ENCODE measurements at regions not wholly inside any gene's neighbourhood (a gene's known extent, or its start where the extent isn't known, plus 50 kb on each side); places are given as distances from the start of the nearest gene placed in this dataset.
"Not testable (repeated sequence)": the region's sequence is repeated elsewhere in the genome, so short reads cannot be mapped to it uniquely, and the experiment has no call there.

DNA sequence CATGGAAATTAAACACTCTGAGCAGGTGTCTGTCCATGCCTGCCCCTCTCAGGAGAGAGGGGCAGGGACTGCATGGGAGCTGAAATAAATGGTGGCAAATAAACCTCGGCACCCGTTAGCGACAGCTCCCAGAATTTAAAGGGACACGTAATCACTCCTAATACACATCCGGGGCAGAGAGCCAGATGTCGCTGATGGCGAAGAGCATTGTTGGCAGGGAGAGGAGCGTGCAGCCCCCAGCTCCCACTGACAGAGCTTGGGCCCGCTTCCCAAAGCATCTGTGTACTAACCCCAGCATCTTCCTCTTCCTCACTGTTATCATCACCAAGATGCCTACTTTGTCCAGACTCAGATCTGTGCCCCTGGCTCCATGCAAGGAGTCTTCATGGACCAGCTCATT, 85.8 kb downstream of the IRX5 start:
- DNase-seq (ENCODE audit: low spot score), result no peak

DNA sequence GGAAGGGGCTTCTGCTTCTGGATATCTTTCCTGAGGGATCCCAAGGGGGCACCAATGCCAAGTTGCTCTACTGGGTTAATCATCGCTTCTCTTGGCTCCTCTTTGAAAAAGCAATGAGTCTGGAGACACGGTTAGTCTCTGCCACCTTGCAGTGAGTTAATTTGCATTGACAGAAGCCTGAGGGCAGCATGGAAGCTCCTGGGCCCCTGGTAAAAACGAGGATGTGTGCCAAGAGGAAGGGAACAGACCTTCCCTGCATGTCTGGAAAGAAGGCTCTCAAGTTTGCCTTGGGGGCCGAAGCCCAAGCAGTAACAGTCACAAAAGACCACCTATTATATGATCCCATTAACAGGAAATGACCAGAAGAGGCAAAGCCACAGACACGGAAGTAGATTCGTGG, 86.7 kb downstream of the IRX5 start:
- no peak for DNase-seq (ENCODE audit: low spot score)

DNA sequence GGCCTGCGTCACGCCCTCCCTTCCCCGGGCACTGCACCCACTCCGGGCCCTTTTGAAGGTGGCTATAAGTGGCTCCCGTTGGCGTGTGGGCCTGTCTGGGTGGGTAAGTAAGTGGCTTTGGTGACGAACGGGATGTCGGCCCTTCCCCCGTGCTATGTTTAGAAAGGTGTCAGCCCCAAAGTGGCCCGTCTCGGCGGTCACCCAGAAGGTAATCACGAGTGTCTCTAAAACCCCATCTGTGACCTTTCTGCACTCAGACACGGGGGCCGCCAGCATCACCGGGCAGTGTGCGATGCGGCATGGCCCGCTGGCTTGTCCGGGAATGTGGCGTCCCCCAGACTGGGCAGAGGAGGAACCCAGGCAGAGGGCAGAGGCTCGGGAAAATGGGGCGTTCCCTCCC, 88.2 kb downstream of the IRX5 start:
- DNase-seq (ENCODE audit: low spot score), result no peak

DNA sequence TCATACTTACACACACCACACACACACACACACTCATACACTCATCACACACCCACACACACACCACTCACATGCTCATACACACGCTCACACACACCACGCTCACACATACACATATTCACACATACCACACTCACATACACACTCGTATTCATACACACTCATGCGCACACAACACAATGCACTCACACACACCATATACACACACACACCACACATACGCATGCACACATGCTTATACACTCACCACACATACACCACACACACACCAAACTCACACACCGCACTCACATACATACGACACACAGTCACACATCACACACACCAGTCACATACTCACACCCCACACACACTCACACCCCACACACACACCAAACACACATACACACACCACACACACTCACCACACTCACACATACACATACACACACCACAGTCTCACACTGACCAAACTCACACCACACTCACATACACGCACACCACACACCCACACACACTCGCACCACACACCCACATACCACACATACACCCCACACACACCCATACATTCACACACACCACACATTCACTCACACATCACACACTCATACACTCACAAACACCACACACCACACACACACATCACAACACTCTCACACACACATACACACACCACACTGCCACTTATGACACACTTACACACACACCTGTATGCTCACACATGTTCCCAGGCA, 88.9 kb downstream of the IRX5 start:
- DNase-seq (ENCODE audit: low spot score), result no peak

DNA sequence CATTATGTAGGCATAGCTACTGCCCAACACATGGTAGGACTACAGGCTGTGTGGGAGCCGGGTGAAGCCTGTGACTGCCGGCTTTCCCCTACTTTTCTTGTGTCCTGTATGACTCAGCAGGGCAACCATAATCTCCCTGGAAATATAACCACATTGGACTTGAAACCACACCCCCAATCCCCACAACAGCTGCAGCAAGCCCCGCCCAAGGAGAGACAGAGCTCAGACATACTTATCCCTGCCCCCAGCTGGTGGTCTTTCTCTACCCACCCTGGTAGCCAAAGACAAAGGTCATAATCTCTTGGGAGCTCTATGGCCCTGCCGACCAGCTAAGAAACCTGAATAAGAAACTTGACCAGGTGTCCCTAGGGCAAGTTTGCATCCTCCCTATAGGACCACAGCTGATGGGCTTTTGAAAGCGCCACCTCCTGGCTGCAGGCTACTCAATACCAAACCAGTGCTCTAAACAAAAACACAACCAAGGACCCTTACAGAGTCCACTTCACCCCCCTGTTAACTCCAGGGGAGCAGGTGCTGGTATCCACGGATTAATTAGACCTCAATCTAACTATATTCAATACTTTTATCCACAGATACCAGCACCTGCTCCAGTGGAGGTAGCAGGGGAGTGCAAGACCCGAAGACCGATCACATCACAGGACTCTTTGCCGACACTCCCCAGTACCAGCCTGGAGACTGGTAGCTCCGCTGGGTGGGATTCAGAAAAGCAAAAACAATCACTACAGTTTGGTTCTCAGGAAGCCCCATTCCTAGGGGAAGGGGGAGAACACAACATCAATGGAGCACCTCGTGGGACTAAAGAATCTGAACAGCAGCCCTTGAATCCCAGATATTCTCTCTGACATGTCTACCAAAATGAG, 91.2 kb downstream of the IRX5 start:
- DNase-seq (ENCODE audit: low spot score), result no peak

DNA sequence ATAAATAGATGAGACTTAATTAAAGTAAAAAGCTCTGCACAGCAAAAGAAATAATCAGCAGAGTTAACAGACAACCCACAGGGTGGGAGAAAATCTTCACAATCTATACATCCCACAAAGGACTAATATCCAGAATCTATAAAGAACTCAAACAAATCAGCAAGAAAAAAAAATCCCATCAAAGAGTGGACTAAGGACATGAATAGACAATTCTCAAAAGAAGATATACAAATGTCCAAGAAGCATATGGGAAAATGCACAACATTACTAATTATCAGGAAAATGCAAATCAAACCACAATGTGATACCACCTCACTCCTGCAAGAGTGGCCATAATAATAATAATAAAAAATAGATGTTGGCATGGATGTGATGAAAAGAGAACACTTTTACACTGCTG, 96.6 kb downstream of the IRX5 start:
- DNase-seq (ENCODE audit: low spot score), result not testable (repeated sequence)

DNA sequence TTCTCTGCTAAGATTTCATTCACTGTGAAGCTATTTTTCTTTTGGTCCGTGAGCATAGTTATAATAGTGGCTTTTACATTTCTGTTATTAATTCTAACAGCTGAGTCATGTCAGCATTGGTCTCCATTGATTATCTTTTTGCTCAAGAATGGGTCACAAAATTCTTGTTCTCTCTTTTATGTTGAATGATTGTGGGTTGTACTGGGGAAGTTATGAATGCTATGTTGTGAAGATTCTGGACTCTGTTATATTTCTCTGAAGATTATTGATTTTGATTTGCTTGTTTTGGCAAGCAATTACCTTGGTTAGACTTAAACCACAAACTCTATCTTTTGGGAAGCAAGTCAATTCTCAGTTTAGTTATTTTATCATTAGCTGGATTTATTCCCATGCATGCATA, 98.8 kb downstream of the IRX5 start:
- DNase-seq (ENCODE audit: low spot score), result no peak

DNA sequence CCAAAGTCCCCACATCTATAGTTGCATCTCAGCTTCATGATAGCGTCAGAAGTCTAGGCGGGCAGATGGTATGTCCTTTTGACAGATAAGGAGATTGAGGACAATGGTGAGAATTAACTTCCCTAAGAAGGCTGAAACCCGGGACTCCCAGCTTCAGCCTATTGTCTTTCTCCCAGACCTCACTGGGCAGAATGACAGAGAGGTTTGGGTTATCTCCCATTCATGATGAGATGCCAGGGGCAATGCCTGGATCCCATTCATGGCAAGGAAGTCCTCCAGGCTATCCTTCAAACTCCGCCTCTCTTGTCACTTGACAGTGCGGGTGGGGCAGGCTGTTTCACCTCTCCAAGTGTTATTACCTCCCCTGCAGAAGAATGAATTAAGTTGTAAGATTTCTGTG, 100.3 kb downstream of the IRX5 start:
- DNase-seq (ENCODE audit: low spot score), result no peak

DNA sequence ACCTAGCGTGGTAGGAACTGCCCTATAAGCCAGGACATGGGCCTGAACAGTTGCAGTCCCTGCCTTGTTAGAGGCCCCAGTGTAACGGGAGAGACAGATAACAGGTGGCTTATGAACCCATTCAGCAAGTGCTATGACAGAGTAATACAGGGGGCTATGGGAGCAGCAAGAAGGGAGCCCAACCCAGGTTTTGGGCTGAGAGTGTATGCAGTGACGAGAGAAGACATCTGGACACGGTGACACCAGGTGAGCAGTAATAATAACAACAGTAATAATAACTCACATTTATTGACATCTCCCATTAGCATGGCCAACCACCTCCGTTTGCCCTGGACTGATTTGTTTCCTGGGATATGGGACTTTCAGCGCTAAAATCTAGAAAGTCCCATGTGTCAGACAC, 100.8 kb downstream of the IRX5 start:
- no peak for DNase-seq (ENCODE audit: low spot score)

DNA sequence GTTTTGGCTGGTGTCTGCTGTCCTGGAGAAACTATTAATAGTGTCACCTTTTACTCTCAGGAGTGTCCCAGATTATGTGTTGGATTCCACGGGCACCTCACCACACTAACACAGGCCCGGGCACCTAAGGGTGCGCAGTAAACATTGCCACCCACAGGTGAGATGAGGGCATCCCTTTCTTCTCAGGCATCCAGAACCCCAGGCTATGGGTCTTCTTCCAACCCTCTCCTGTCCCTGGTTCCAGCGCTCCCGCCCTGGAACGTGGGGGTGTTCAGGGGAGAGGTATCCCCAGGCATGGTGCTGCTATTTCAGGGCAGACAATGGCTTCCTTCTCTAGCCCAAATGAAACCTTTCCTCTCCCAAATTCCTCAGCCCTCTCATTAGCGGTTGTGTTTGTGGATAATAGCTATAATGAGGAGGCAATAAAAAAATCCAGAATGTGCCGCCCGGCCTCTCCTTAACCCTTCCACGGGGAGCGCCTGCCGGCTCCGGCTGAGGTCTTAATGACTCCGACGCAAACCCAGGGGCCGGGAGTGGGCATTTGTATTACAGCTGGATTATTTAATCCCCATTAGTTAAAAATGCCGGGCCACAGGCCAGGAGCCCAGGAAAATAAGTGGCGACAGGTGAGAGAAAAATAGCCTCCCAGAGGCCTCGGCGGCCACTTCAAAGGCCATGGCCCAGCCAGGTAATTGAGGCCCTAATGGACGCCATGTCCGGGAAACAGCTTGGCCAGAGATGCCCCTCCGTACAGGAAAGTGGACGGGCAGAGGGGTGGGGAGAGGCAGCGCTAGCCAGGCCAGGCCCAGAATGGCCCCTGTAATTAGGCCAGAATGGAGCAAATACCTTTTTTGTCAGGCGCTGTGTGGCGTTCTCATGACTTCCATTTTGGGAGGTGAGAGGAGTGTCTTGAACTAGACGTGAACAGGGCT, 102.8 kb downstream of the IRX5 start:
- no peak for DNase-seq (ENCODE audit: low spot score)

DNA sequence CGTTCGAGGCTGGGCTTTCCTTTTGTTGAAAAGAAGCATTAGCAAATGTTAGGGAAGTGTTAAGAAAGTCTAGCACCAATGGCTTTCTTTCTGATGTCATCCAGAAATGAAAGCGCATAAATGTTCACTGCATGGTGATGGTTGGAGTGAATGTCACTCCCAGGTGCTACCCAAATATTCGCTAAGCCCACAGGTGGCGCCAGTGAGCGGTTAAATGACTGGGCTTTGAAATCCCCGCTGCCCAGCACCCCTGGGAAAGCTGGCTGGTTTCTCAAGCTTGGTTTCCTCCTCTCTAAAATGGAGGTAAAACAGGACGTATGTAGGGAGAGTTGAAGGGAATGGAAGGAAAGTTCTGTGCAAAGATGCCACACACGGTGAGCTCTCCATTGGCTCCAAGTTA, 104.4 kb downstream of the IRX5 start:
- DNase-seq (ENCODE audit: low spot score), result no peak

DNA sequence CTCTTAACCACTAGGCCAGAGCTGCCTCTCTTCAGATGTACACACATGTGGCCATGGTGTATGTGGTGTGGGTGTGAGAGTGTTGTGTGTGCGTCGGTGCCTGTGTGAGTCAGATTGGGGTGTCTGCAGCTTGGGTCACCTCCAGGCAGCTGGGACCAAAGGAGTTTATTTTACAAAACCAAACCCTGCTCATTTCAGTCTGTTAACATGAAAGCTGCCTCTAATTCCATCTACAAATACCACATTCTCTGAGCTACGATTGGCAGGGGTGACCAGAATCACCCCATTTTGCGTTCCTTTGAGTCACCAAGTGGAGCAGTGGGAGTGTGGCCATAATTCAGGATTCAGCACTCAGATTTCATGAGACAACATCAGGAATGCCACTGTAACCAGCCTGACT, 105.3 kb downstream of the IRX5 start:
- DNase-seq (ENCODE audit: low spot score), result no peak

DNA sequence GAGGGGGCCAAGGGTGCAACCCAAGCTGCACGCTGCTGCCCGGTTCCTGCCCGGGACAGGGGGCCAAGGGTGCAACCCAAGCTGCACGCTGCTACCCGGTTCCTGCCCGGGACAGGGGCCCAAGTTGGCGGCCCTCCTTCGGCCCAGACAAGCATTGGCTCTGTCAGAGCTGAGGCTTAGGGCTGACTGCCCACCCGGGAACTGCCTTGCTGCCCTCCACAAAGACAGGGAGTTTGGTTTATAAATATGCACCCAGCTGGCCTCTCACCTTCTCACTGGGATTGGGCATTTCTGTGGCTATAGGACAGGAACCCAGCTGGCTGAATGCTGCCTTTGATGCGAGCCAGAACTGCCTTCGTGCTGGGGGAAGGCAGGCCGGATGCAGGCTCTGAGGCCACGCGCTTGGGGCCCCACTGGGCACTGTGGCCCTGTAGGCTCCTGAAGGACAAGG, 105.7 kb downstream of the IRX5 start:
- DNase-seq (ENCODE audit: low spot score), result no peak

DNA sequence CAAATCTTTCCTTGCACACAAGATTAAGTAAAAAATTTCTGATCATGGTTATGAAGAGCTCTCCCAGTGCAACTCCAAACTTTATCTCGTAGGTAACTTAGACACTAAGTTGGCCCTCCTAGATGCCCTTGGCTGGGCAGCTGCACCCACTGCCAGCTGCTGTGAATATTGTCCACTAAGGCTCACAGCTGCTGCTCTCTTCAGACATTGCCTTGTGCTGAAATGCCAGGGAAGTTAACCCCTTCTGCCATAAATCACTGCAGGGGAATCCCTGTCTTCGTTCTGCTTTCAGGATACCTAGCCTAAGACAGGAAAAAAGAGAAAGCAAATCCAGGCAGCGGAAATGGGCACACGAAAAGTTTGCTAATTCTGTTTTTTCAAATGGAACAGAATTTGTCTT, 106.4 kb downstream of the IRX5 start:
- no peak for DNase-seq (ENCODE audit: low spot score)

DNA sequence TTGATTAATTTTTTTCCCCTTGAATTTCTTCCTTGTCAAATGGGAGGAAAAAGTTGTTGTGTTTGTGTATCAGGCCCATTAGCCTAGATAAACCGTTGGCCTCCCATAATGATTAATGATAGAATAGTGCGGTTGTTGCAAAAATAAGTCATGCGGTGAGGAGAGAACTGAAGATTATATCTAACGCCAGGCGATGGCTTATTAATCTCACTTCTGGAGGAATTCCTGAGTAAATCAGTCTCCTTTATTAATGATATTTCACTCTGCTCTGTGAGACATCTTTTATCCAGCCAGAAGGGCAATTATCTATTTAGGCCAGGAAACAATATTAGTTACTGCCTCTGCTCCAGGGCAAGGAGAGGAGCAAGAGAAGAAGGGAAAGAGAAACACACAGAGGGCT, 107.3 kb downstream of the IRX5 start:
- no peak for DNase-seq (ENCODE audit: low spot score)

DNA sequence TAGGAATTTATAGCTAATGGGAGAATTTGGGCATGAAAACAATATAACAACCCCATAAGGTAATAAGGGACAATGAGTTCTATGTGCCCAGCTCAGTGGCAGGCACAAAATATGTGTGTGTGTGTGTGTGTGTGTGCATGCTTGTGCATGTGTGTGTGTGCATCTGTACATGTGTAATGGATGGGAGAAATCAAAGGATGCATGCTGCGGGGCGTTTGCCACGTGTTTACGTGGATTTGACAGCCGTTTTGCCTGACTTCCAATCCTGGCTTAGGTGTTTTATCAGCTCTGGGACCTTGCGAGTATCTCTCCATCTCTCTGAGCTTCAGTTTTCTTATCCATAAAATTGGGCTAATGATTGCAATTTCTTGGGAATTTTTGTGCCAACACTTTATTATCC, 108.4 kb downstream of the IRX5 start:
- no peak for DNase-seq (ENCODE audit: low spot score)

DNA sequence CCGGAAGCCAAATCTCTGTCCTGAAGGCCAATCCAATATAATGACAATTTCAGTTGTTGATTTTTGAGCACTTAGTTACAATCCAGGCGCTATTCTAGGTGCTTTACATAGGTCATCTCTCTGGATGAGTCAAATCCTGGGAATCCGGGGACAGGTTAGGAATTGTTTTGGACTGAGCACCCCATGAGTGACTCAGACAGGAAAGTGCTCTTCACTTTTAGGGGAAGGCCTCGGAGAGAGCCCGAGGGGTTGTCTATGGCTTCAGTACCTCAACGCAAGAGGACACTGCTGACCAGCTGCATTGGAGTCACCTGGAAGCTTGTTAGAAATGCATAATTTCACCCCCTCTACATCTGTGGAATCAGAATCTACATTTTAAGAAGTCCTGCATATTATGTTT, 108.8 kb downstream of the IRX5 start:
- no peak for DNase-seq (ENCODE audit: low spot score)

DNA sequence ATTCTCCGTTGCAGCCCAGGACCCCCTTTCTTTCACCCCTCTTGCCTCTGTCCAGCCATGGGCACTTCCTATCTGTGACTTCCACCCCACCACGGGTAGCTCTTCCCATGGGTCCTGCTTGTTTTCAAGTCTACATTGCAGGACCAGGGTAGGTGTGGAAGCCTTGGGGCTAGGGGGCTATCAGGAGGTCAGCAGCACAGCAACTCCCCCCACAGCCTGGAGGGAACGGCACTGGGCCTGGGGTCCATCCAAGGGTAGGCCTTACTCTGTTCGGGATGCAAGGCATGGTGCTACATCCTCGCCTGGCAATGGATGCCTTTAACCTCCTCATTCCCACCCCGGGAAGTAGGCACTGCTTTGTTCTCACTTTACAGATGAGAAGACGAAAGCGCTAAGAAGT, 109.3 kb downstream of the IRX5 start:
- DNase-seq (ENCODE audit: low spot score), result no peak

DNA sequence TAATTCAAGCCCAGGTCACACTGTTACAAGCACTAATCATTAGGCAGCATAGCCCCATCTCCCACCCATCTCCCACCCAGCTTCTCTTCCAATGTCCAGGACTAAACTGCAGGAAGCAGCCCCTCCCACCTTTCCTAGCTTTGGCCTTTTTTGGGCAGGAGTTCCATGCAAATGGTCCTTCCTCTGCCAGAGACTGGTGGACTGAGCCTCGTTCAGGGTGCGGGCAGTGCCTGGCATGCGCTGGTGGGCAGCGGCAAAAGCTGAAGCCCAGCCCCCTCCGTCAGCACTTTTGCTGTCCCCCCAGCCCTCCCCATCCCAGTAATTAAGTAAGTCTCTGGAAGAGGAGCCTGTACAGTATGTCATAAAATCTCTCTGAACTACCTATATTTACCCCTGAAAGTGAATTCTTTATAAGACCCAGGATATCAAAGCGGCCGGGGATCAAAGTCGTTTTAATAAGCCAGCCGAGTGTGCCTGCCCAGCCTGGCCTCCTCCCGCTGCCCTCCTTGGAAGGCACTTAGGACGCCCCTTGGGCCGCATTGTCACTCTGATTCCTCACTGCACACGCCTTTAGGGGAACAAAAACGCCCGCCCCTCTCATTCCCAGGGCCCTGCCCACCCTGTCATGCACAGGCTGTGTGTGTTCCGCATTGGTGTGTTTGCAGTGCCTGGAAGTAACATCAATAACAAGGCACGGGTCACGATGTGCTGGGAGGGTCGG, 109.9 kb downstream of the IRX5 start:
- DNase-seq (ENCODE audit: low spot score), result no peak

DNA sequence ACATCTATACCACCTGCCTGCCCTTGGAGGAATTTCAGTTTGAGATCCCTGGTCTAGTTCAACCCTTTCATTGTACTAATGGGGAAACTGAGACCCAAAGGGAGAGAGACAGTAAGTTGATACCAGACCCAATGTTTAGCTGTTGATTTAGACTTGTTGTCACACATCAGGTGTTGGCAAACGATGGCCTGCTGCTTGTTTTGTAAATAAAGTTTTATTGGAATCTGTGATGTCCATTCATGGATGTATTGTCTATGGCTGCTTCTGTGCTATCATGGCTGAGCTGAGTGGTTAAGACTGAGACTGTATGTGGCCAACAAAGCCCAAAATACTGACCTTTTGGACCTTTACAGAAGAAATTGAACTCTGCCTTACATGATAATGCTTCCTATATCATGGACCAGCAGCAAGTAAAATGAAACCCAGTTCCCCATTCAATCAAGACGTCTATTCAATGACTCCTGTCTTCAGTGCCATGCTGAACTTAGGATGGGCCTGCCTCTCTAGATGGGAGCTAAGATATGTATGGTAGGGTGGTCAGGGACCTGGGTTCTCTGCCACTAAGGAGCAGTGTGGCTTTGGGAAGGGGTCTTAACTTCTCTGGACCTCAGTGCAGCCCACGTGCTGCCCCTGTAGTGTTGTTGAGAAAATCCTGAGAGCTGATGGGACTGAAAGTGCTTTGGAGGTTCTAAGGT, 111.0 kb downstream of the IRX5 start:
- DNase-seq (ENCODE audit: low spot score), result no peak

Measured in kidney capillary endothelial cell (primary cell).